Fibroblast of gingiva (primary cell): ENCODE measurements at regions not wholly inside any gene's neighbourhood (a gene's known extent, or its start where the extent isn't known, plus 50 kb on each side); places are given as distances from the start of the nearest gene placed in this dataset.

Experiments used
- DNase-seq: peaks from one replicate; pipeline ENCODE4 v3.0.0-alpha.2; 2011; ENCODE audit warnings: low read depth

- DNase-seq = no peak
These were observed 53.0 kb upstream of the ANKEF1 start for GRCh38 chr20:9981829-9982228.

DNA sequence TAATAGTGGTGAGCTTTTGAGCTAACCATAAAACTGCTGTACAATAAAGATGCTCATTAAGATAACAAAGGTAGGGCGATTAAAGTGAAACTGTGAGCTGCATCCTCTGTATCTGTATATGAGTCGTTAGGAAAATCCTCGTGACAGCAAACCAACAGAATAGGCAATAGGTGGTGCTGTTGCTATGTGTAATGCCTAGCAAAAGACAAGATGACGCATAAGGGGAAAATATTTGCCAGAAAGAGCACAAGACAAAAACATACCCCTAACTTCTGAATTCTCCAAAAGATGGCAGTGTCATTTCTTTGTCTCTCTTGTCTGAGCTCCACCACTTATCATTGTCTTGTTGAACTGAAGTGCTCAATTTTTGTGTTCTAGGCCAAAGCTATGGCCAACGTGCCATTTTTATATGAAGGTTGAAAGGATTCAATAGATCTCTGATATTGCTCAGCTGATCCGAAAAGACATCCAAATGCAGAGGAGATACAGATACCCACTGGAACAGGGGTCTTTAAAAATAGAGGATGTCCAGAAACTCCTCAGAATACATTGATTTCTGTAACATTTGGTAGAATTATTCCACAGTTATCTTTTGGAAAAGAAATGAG, 56.3 kb upstream of the ANKEF1 start:
- DNase-seq = peak; percentile 93

GRCh38 chr20:9977629-9978028, 57.2 kb upstream of the ANKEF1 start:
- DNase-seq = no peak

DNA sequence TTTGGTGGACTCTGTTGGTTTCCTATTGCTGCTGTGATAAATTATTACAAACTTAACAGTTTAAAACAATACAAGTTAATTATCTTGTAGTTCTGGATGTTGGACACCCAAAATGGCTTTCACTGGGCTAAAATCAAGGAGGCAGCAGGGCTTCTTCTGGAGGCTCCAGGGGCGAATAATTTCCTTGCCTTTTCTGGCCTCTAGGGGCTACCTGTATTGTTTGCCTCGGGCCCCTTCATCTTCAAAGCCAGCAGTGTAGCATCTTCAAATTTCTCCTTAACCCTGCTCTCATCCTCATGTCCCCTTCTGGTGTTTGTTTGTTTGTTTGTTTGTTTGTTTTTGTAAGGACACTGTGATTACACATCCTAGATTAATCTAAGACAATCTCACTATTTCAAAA, 60.5 kb upstream of the ANKEF1 start:
- DNase-seq = no peak

- DNase-seq = no peak
These were observed 63.0 kb upstream of the ANKEF1 start for GRCh38 chr20:9971746-9972145.

GRCh38 chr20:9969626-9970025, 65.2 kb upstream of the ANKEF1 start:
- no peak for DNase-seq

- DNase-seq = no peak
These were observed 66.8 kb upstream of the ANKEF1 start for GRCh38 chr20:9968015-9968414.

GRCh38 chr20:9966966-9967365, 67.8 kb upstream of the ANKEF1 start:
- peak; percentile 1 for DNase-seq

DNA sequence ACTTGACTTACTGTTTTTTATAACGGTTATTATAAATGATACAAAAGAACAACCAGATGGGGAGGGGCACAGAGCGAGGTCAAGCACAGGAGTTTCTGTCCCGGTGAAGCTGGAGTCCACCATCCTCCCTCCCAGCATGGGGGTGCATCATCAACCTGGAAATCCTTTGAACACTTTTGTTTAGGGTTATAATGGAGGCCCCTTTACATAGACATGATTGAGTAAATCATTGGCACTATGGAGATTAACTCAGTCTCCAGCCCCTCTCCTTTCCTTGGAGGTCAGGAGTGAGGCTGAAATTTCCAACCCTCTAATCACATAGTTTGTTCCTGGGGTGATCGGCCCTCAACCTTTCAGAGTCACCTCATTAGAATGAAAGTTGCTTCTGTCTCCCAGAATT, 71.8 kb upstream of the ANKEF1 start:
- no peak for DNase-seq

- DNase-seq = no peak
These were observed 76.1 kb upstream of the ANKEF1 start for GRCh38 chr20:9958693-9959092.

DNA sequence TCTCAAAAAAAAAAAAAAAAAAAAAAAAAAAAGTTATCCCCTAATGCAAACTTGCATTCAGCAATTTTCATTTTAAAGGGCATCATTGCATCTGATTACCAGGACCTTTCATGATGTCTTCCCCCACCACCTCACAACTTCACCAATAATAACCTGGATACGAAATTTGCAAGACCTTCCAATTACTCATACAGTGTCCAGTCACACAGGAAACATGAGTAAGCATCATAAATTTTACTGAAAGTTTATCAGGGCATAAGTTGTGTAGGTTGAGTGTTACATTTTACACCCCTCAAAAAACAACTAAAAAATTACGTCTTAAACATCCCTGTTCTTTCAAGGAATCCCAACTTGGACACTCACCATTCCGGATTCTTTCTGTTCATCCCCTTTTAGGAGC, 79.1 kb upstream of the ANKEF1 start:
- DNase-seq = no peak

- DNase-seq = no peak
These were observed 85.2 kb upstream of the ANKEF1 start for GRCh38 chr20:9949563-9949962.

DNA sequence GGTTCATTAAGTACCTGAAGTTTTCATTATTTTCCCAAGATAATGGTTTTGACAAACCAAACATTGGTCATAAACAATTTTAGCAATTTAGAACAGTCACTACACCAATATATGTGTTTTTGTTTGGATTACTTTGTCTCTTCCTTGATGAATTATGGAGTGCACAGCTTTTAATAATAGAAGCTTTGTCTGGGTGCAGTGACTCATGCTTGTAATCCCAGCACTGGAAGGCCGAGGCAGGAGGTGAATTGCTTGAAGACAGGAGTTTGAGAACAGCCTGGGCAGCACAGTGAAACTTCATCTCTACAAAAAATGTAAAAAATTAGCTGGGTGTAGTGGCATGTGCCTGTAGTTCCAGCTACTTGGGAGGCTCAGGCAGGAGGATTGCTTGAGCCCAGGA, 89.4 kb upstream of the ANKEF1 start:
- DNase-seq = no peak

DNA sequence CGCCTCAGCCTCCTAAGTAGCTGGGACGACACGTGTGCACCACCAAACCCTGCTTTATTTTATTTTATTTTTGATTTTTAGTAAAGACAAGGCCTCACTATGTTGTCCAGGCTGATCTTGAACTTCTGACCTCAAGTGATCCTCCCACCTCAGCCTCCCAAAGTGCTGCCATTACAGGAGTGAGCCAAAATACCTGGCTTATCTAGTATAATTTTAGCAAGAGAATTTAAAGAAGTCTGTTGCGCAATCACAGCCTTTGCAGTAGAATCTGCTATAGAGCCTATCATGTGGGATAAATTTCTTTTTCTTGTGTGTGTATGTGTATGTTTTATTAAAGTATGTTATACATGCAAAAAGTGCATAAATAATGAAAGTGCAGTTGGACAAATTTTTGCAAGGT, 92.1 kb upstream of the ANKEF1 start:
- no peak for DNase-seq

DNA sequence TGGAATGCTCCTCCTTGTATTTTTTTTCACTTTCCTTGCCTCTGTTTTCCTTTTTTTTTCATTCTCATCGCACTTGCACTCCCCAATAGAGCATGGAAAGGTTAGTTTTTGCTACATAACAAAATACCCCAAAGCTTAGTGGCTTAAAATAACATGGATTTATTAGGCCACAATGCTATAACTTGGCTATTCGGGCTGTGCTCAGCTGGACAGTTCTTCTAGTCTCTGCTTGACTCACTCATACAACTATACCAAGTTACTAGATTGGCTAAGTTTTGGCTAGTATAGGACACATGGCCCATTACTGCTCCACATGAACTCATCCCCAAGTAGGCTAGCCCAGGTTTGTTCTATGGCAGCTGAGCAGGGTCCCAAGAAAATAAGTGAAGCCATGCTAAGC, 94.5 kb upstream of the ANKEF1 start:
- no peak for DNase-seq

DNA sequence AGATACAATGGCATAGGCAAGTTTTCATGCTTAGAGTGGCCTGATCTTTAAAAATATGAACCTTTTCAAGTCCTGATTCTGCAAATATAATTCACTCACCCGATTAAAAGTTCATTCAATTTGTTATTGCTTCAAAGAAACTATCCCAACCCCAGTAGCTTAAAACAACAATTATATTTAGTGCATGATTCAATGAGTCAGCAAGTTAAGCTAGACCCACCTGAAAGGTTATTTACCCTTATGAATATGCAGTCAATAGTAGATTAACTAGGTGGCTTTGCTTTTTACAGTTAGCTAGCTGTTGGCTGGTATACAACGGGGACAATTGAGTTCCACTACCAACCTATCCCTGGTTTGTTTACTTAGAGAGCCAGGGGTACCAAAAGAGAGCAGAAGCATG, 95.6 kb upstream of the ANKEF1 start:
- no peak for DNase-seq

- DNase-seq = no peak
These were observed 96.4 kb upstream of the PAK5 start for GRCh38 chr20:9935285-9935684.

DNA sequence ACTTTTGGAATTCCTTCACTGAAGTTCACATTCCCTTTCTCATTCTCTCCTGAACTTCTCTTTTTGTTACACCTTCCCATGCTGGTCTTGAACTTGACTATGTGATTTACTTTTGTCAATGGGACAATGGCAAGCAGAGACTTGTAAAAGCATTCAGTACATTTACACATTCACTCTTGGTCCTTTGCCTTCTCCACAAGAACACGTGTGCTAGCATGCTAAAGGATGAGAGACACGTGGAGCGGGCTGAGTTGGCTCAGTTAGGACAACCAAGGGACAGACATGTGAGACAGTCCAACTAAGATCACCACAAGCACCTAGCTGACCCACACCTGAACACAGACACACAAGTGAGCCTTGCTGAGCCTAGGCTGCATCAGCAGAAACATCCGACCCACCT, 91.3 kb upstream of the PAK5 start:
- DNase-seq = no peak

DNA sequence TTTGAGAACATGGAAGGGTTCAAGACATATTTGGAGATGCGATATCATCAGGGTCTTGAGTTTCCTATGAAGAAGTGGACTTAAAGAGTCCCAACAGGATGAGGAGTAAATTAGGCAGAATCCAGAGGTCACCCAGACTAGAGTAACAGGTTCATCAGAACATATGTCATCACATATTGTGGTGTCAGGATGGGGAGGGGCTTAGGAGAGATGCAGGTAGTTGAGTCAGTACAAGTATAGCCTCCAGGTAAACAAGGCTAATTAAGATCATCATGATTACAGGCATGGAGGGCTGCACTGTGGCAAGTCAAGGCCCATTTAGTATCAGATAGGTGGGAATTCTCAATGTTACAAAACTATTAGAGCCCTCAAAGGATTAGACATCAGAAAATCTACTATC, 90.1 kb upstream of the PAK5 start:
- DNase-seq = no peak

DNA sequence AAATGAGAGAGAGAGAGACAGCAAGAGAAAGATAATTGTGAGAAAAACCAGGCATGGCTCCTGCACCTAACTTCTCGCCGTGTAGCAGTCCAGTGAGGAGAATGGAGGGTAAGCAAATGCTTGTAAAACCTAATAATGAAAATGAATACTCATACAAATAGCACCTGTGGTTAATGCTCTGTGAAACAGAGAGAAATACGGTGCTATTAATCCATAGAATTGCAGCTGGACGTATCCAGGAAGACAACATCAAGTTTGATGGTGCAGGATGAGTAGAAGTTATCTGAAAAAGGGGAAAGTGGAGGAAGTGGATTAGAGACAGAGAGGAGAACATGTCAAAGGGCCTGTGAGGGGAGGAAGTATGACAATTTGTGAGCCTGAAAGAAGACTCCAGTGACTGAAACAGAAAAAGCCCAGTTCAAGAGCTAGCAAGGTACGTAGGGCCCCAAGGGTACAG, 89.4 kb upstream of the PAK5 start:
- DNase-seq = no peak

- peak; percentile 8 for DNase-seq
These were observed 88.3 kb upstream of the PAK5 start for GRCh38 chr20:9927224-9927623.

DNA sequence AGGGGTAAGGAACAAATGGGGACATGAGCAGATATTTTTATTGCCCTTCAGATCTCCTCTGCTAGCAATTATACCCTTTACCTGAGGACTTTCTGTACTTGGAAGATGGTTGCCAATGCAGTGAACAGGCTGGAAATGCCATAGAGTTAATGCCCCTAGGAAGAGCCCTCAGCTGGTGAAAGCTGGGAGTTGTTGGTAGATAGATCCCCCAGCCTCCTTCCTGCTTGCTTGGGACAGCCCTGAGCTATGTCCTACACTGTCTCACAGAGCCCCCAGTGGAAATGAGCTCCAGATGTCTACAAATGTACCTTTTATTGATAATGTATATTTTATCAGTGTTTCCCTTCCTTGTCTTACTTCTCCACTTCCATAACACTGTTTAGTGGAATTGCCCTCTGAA, 87.6 kb upstream of the PAK5 start:
- DNase-seq = no peak

GRCh38 chr20:9926007-9926406, 87.1 kb upstream of the PAK5 start:
- DNase-seq = no peak

DNA sequence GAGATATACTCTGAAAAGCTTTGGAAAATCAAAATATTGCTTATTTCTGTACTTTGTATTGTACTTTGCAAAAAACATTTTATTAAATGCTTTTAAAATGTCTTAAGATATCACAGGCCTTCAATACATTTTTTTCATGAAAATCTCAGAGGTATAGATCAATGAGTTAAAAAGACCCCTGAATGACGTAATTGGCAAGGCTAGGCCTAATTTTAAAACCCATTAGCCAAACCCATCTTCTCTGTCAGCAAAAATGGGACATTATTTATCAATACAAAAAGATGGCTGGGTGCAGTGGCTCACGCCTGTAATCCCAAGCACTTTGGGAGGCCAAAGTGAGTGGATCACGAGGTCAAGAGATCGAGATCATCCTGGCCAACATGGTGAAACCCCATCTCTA, 84.8 kb upstream of the PAK5 start:
- DNase-seq = no peak

GRCh38 chr20:9920866-9921265, 82.0 kb upstream of the PAK5 start:
- DNase-seq = no peak
